K562 (cell line): ENCODE measurements at regions not wholly inside any gene's neighbourhood (a gene's known extent, or its start where the extent isn't known, plus 50 kb on each side); places are given as distances from the start of the nearest gene placed in this dataset.

Experiments
- ATAC-seq: fragments of 200-7000 bp; cut with Tn5 transposase; 3 replicates; pipeline ENCODE4 v1.9.1; 2020; ENCODE audit warnings: moderate library complexity
- BruUV-seq: library from RNA; stranded (reverse); fragments of 400-500 nt; replicated peaks from 2 replicates; lab custom pipeline; 2021; lab: Mats Ljungman, UMichigan
- CTCF ChIA-PET: fragments of 300-600 bp; formaldehyde crosslinking; extraction: SDS; loops from one replicate; lab custom pipeline; 2021; ENCODE audit warnings: low intra/inter-chr PET ratio; lab: Yijun Ruan, JAX
- POLR2A ChIA-PET: fragments of 300-600, 350-650 bp; sonication (Branson Sonifier 250); formaldehyde crosslinking; extraction: SDS; loops from one replicate; lab custom pipeline; 2021; ENCODE audit warnings: antibody characterized with exemption, inconsistent platforms; lab: Yijun Ruan, JAX
- DNase-seq, 4 experiments: peaks; one replicate each; pipeline versions ENCODE4 v3.0.0 to v3.0.0-alpha.2; 2011 to 2018; ENCODE audit warnings: low spot score in 3 of 4, mixed read lengths in 3 of 4; ENCODE audit errors: extremely low read depth in 1 of 4
- FAIRE-seq: peaks from 2 replicates; lab custom pipeline; 2011; peaks lifted over from hg19 to GRCh38; lab: Jason Lieb, UNC
- H2AFZ ChIP-seq: 2 replicates; pipeline ENCODE4 v1.6.0; 2011; ENCODE audit warnings: low read depth, low read length, control low read depth, inconsistent platforms
- H3K27ac ChIP-seq: fragments of 200-600 bp; 3 replicates; pipeline ENCODE4 v1.8.0; 2011; ENCODE audit warnings: low read depth, mild to moderate bottlenecking, control low read depth, inconsistent platforms, low read length, moderate library complexity, mixed read lengths; ENCODE audit errors: extremely low read depth
- H3K27me3 ChIP-seq, 2 experiments: fragments of 300-600 bp in 1 of 2; 2 replicates in 1 of 2; 3 replicates in 1 of 2; pipeline versions ENCODE4 v1.6.0 to v1.8.0; 2011; ENCODE audit warnings: inconsistent platforms in 2 of 2, low read length in 2 of 2, mild to moderate bottlenecking in 1 of 2, mixed read lengths in 1 of 2, moderate library complexity in 1 of 2; ENCODE audit not compliant: control insufficient read depth in 2 of 2, insufficient read depth in 2 of 2
- H3K36me3 ChIP-seq: fragments of 300-600 bp; 3 replicates; pipeline ENCODE4 v1.8.0; 2011; ENCODE audit warnings: mild to moderate bottlenecking, low read length, inconsistent platforms; ENCODE audit not compliant: control insufficient read depth, insufficient read depth
- H3K4me1 ChIP-seq, 2 experiments: fragments of 200-600 bp in 1 of 2; replicated peaks in 1 of 2; 2 replicates in 1 of 2; 3 replicates in 1 of 2; pipeline versions ENCODE4 v1.5.1 to v1.8.0; 2011; ENCODE audit warnings: inconsistent platforms in 2 of 2, low read length in 2 of 2, mild to moderate bottlenecking in 1 of 2, mixed read lengths in 1 of 2, moderate library complexity in 1 of 2; ENCODE audit not compliant: control insufficient read depth in 2 of 2, insufficient read depth in 2 of 2
- H3K4me2 ChIP-seq: 2 replicates; pipeline ENCODE4 v1.6.1; 2011; ENCODE audit warnings: low read length, control low read depth, inconsistent platforms, mixed read lengths; ENCODE audit not compliant: insufficient read depth
- H3K4me3 ChIP-seq: fragments of 200-600 bp; sonication (generic), shearing (Covaris generic); 2 replicates; pipeline ENCODE4 v1.5.1; 2016; ENCODE audit warnings: control low read depth, inconsistent platforms
- H3K79me2 ChIP-seq: fragments of 200-600 bp; 3 replicates; pipeline ENCODE4 v1.8.0; 2011; ENCODE audit warnings: low read length, inconsistent platforms; ENCODE audit not compliant: control insufficient read depth, insufficient read depth
- H3K9ac ChIP-seq, 2 experiments: 2 replicates each; pipeline versions ENCODE4 v1.6.0 to v1.6.1; 2011; ENCODE audit warnings: low read depth in 2 of 2, low read length in 2 of 2, control low read depth in 1 of 2, inconsistent platforms in 1 of 2, mild to moderate bottlenecking in 1 of 2, mixed read lengths in 1 of 2; ENCODE audit not compliant: insufficient read depth in 1 of 2
- H3K9me1 ChIP-seq: one replicate; pipeline ENCODE4 v1.6.0; 2011; ENCODE audit warnings: inconsistent platforms, mild to moderate bottlenecking, low read length, moderate library complexity; ENCODE audit not compliant: control insufficient read depth, insufficient read depth
- H3K9me3 ChIP-seq: replicated peaks from 2 replicates; pipeline ENCODE4 v1.5.1; 2011; ENCODE audit warnings: low read depth, low read length, inconsistent platforms; ENCODE audit not compliant: control insufficient read depth, insufficient read depth
- H4K20me1 ChIP-seq: replicated peaks from 2 replicates; pipeline ENCODE4 v1.6.1; 2011; ENCODE audit warnings: low read length, inconsistent platforms, mixed read lengths; ENCODE audit not compliant: control insufficient read depth, insufficient read depth
- CBX8 ChIP-seq: fragments of 200-600 bp; sonication (generic); IDR thresholded peaks from 2 replicates; pipeline ENCODE4 v1.6.1; 2012; ENCODE audit warnings: borderline replicate concordance, mixed run types, low read depth, mild to moderate bottlenecking, moderate library complexity, mixed read lengths, low read length, control low read depth, inconsistent platforms; ENCODE audit not compliant: poor library complexity, severe bottlenecking; ENCODE audit errors: extremely low read depth
- CTBP1 ChIP-seq: fragments of 450-650 bp; IDR thresholded peaks from 2 replicates; pipeline ENCODE4 v1.6.1; 2016; ENCODE audit warnings: borderline replicate concordance
- ESRRB ChIP-seq: fragments of 250-450 bp; sonication (Bioruptor Pico); IDR thresholded peaks from 2 replicates; pipeline ENCODE4 v1.5.0; 2020; ENCODE audit warnings: mild to moderate bottlenecking, moderate library complexity, borderline replicate concordance
- HMGN3 ChIP-seq: IDR thresholded peaks from 2 replicates; pipeline ENCODE4 v1.6.1; 2011; ENCODE audit warnings: borderline replicate concordance, low read depth, mild to moderate bottlenecking, mixed read lengths, low read length; ENCODE audit not compliant: insufficient read length; ENCODE audit errors: extremely low read depth
- ILK ChIP-seq: fragments of 450-650 bp; IDR thresholded peaks from 2 replicates; pipeline ENCODE4 v1.6.1; 2016; ENCODE audit warnings: missing genetic modification characterization, low read depth, mild to moderate bottlenecking, missing compliant biosample characterization, moderate library complexity, borderline replicate concordance
- NCOA1 ChIP-seq: fragments of 450-650 bp; IDR thresholded peaks from 2 replicates; pipeline ENCODE4 v1.6.1; 2016; ENCODE audit warnings: low read depth
- POLR3G ChIP-seq: IDR thresholded peaks from 2 replicates; pipeline ENCODE4 v1.6.1; 2011; ENCODE audit not compliant: insufficient read length, insufficient replicate concordance; ENCODE audit errors: extremely low read depth
- RAD21 ChIP-seq, 2 experiments: fragments of 250-450 bp in 1 of 2; fragments of 450-650 bp in 1 of 2; sonication (Bioruptor Pico) in 1 of 2; formaldehyde crosslinking in 1 of 2; IDR thresholded peaks in 1 of 2; conservative IDR thresholded peaks in 1 of 2; 2 replicates each; pipeline versions ENCODE4 v1.4.0 to v1.8.0; 2020 to 2022; ENCODE audit warnings: mild to moderate bottlenecking in 2 of 2, moderate library complexity in 1 of 2
- RB1 ChIP-seq: fragments of 450-650 bp; IDR thresholded peaks from 2 replicates; pipeline ENCODE4 v1.6.1; 2017; ENCODE audit warnings: low read depth, mild to moderate bottlenecking
- ZNF134 ChIP-seq: fragments of 250-450 bp; sonication (Bioruptor Pico); conservative IDR thresholded peaks from 2 replicates; pipeline ENCODE4 v1.4.0; 2020
- ZNF146 ChIP-seq: IDR thresholded peaks from one replicate; pipeline ENCODE4 v1.6.1; 2018; ENCODE audit warnings: missing compliant biosample characterization; ENCODE audit not compliant: unreplicated experiment
- ZNF232 ChIP-seq: sonication (generic); formaldehyde crosslinking; IDR thresholded peaks from 2 replicates; pipeline ENCODE4 v1.8.0; 2022; ENCODE audit warnings: mild to moderate bottlenecking, missing genetic modification reagents
- WGBS: fragments of 100-300 bp; shearing (Covaris generic); methylation state at CpG from one replicate; pipeline ENCODE4 v1.1.6; 2016; ENCODE audit warnings: low coverage, mixed read lengths; ENCODE audit not compliant: insufficient coverage; ENCODE audit errors: missing lambda C conversion rate; 5-methylcytosine and 5-hydroxymethylcytosine counted together
- in situ Hi-C: fragments of 300-500 bp; cut with MboI; formaldehyde crosslinking; loops from 4 replicates; pipeline ENCODE4 v1.15.0; 2018; ENCODE audit warnings: inconsistent platforms, mixed read lengths
- intact Hi-C: fragments of 100-400 bp; cut with micrococcal nuclease; formaldehyde crosslinking; loops from 2 replicates; pipeline ENCODE4 v1.14.2; 2022
- TF ChIP-seq, protein P1 (sequence below), 3 experiments: IDR thresholded peaks in 2 of 3; conservative IDR thresholded peaks in 1 of 3; 2 replicates each; pipeline ENCODE4 v1.5.1; 2011 to 2012; ENCODE audit warnings: low read length in 3 of 3, mild to moderate bottlenecking in 3 of 3, control low read depth in 2 of 3, improper control_type of control experiment in 1 of 3, inconsistent platforms in 1 of 3, low read depth in 1 of 3, mixed read lengths in 1 of 3, moderate library complexity in 1 of 3; ENCODE audit not compliant: insufficient read depth in 2 of 3

DNA sequence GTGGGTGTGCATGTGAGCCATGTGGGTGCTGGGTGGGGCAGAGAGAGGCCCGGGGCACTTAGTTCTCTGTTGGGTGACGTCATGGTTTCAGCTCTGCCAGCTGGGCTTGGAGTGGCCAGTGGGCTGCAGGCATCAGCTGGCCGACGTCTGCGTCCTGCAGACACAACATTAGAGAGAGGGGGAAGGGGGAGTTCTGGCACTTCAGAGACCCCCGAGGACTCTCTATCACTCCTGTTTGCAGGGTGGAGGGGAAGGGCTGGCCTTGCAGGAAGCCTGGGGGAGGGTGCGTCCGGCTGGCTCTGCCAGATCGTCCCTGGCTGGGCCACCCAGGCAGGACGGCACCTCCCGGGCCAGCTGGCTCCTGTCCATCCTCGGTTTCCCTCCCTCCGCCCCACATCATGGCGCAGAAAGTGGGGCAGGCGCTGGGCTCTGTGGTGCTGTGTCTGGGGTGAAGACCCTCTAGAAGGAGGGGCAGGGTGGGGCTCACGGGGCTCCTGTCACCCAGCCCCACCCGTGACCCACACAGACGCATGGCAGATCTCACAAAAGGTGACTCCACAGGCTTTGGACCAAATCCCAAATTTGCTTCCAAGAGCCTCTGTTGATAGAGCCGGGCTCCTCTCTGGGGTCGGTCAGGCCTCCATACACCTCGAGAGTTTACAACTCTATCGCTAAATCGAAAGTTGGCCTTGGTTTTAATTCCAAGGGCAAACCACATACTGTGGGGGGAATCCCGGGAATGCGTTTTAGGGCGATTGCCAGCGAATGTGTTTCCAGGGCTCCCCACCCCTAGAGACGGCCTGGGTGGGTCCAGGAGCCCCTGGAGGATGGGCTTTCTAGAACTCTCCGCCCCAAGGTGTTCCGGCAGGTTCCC lies 73.4 kb upstream of the TTC34 start (continued):
- no peak for TF ChIP-seq CBX8

DNA sequence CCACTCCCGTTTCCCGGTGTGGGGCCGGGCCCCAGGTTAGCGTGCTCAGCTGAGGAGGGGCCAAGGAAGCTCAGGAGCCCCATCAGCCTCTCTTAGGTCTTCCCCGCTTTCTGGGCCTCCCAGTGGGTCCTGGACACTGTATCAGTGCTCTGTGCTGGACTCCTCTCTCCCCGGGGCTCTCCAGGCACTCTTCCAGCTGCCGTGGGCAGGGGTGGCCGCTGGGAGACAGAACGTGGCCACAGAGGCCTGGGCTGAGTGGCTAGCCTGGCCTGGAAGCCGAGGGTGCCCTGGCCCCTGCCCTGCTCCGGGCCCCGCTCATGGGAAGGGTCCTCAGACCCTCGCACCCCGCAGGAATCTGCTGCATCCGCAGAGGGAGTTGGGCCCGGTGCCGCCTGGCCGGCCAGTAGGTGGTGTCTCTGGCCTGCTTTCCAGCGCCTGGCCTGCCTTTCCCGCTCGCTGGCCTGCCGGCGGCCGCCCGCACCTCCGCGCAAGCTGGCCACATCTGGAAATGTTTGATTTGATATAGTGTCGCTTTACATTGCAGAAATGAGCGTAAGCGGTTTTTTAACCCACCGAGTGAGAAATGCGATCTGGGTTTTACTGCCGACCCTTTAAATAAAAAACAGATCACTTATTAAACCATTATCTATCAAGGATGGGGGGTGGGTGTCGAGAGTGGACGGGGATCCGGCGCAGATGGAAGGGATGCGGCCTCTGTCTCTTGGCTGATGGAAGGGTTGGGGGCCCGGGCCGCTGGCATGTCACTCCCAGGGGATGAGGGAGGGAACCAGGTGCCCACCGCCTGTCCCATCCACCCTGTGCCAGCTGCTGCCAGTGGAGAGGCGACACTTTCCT lies 74.4 kb upstream of the TTC34 start:
- Histone ChIP-seq H4K20me1 (no peaks in the 10 kb centered on the region; the same call in 1 of the 2 replicates), H3K79me2 (no peaks in the 10 kb centered on the region), H2AFZ (no peak overlapping the region), H3K9me1 (no peaks in the 10 kb centered on the region), H3K4me2 (no peak overlapping the region), H3K9me3 (no peaks in the 10 kb centered on the region), H3K4me3 (no peak overlapping the region), H3K27me3 (peaks cover 7 to 55% of the 10 kb centered on the region in 2 experiments; a peak in 3 of 5 replicates), H3K36me3 (no peaks in the 10 kb centered on the region), H3K27ac (no peak overlapping the region), H3K4me1 (no peaks in the 10 kb centered on the region; a peak in 2 of 5 replicates), H3K9ac (no peak overlapping the region)
- WGBS = 2% methylated on average over 41 of the region's 42 CpGs
- BruUV-seq = no TSS peak
- intact Hi-C loops = no loop called here
- no peak for FAIRE-seq
- ChIA-PET POLR2A (interaction anchor here (0.6 kb wide), 2 partner anchors 15 to 71 kb away, joined by 3 read pairs; no protein-coding TSS in a partner anchor), CTCF (no interaction called here)
- in situ Hi-C loops = no loop called here
- ATAC-seq = peak; percentile 76
- DNase-seq = peak; percentile 20 to 61 (median 50)
- no peak for TF ChIP-seq ZNF134 (CRISPR knock-in tag)
- TF ChIP-seq ZNF232 (CRISPR knock-in tag) = no peak
- TF ChIP-seq, protein P1, sequence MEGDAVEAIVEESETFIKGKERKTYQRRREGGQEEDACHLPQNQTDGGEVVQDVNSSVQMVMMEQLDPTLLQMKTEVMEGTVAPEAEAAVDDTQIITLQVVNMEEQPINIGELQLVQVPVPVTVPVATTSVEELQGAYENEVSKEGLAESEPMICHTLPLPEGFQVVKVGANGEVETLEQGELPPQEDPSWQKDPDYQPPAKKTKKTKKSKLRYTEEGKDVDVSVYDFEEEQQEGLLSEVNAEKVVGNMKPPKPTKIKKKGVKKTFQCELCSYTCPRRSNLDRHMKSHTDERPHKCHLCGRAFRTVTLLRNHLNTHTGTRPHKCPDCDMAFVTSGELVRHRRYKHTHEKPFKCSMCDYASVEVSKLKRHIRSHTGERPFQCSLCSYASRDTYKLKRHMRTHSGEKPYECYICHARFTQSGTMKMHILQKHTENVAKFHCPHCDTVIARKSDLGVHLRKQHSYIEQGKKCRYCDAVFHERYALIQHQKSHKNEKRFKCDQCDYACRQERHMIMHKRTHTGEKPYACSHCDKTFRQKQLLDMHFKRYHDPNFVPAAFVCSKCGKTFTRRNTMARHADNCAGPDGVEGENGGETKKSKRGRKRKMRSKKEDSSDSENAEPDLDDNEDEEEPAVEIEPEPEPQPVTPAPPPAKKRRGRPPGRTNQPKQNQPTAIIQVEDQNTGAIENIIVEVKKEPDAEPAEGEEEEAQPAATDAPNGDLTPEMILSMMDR (IDR thresholded peaks at IDR 0.05 in 2 of 3, conservative IDR thresholded peaks at IDR 0.05 in 1 of 3; ENCODE audit: insufficient read depth in 2 of 3, low read depth in 1 of 3, low read length in 3 of 3) = peak; percentile 50 to 56 (median 52); a peak in 5 of 6 replicates
- no peak for TF ChIP-seq ESRRB (CRISPR knock-in tag)
- no peak for TF ChIP-seq POLR3G
- TF ChIP-seq ZNF146 = no peak
- TF ChIP-seq RB1 = peak; percentile 74
- TF ChIP-seq ILK (tag) = no peak
- peak; percentile 35 for TF ChIP-seq HMGN3
- no peak for TF ChIP-seq CTBP1
- TF ChIP-seq NCOA1 = no peak
- peak in 1 of 2 experiments; percentile 59; a peak in 2 of 4 replicates for TF ChIP-seq RAD21 (CRISPR knock-in tag; conservative IDR thresholded peaks at IDR 0.05 in 1 of 2, IDR thresholded peaks at IDR 0.05 in 1 of 2)
